H1 (cell line): ENCODE measurements at regions not wholly inside any gene's neighbourhood (a gene's known extent, or its start where the extent isn't known, plus 50 kb on each side); places are given as distances from the start of the nearest gene placed in this dataset.

Source experiments
- ASH2L ChIP-seq: fragments of 200-600, 300-600 bp; sonication (generic); IDR thresholded peaks from one replicate; pipeline ENCODE4 v1.7.1; 2017; ENCODE audit warnings: low read length
- YY1 ChIP-seq: IDR thresholded peaks from 2 replicates; pipeline ENCODE4 v1.6.1; 2011; ENCODE audit warnings: low read depth, mild to moderate bottlenecking, low read length

DNA sequence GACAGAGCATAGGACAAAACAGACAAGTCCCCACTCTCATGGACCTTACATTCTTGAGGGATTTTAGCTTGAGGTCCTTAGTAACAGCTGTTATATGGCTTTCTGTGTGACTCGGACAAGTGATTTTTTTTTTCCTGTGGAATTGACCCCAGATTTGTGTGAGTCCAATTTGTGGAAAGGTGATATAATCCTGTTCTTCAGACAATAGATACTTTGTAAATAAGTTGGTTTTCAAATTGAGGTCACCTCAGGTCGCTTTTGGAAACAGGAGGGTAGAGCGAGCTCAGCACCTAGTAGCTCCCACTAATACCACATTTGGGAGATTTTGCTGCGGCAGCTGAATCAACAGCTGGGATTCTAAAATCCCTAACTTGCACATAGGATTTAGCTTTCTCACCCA is 1008.8 kb downstream of the ADGRL3 start:
- no peak for TF ChIP-seq YY1
- TF ChIP-seq ASH2L, result no peak
